ENCODE measurements at regions not wholly inside any gene's neighbourhood (a gene's known extent, or its start where the extent isn't known, plus 50 kb on each side); places are given as distances from the start of the nearest gene placed in this dataset.

GRCh38 chr10:106508950-106509349, 655.6 kb downstream of the SORCS1 start:
- WGBS, 3 donors, result 92 to 97% (median 96%) methylated on average over 1 of the region's 1 CpG
- no peaks in the 10 kb centered on the region for H3K36me3 ChIP-seq (ENCODE audit: insufficient read depth in 1 of 2, low read depth in 1 of 2)
- DNase-seq (no peak), ATAC-seq (no peak)
- H3K9me3 ChIP-seq, result no peaks in the 10 kb centered on the region
- H3K4me3 ChIP-seq, result no peak overlapping the region
- intact Hi-C loops (cut with DNase I), result no loop called here
- H3K4me1 ChIP-seq, result no peaks in the 10 kb centered on the region
- no peaks in the 10 kb centered on the region for H3K27me3 ChIP-seq (ENCODE audit: insufficient read depth in 3 of 3, low read length in 2 of 3)
- no peak overlapping the region for H3K27ac ChIP-seq
- TF ChIP-seq CTCF (IDR thresholded peaks at IDR 0.05), result no peak

- intact Hi-C loops (cut with DNase I), result no loop called here
- Histone ChIP-seq H3K4me1 (no peaks in the 10 kb centered on the region), H3K27ac (no peak overlapping the region), H3K4me3 (no peak overlapping the region), H3K36me3 (ENCODE audit: insufficient read depth in 1 of 2, low read depth in 1 of 2) (no peaks in the 10 kb centered on the region), H3K27me3 (ENCODE audit: insufficient read depth in 3 of 3, low read length in 2 of 3) (no peaks in the 10 kb centered on the region), H3K9me3 (no peaks in the 10 kb centered on the region)
- ATAC-seq, result no peak
- no peak for TF ChIP-seq CTCF (IDR thresholded peaks at IDR 0.05)
- 81 to 83% (median 82%) methylated on average over 6 of the region's 6 CpGs for WGBS, 3 donors
- DNase-seq, result no peak
These were observed 657.8 kb downstream of the SORCS1 start for GRCh38 chr10:106506526-106507283.

- TF ChIP-seq CTCF (IDR thresholded peaks at IDR 0.05), result no peak
- WGBS, 3 donors, result 30 to 48% (median 36%) methylated on average over 5 to 6 of the region's 6 CpGs
- intact Hi-C loops (cut with DNase I), result no loop called here
- Histone ChIP-seq H3K4me1 (no peaks in the 10 kb centered on the region), H3K27ac (no peak overlapping the region), H3K27me3 (ENCODE audit: insufficient read depth in 3 of 3, low read length in 2 of 3) (no peaks in the 10 kb centered on the region), H3K9me3 (no peaks in the 10 kb centered on the region), H3K36me3 (ENCODE audit: insufficient read depth in 1 of 2, low read depth in 1 of 2) (no peaks in the 10 kb centered on the region), H3K4me3 (no peak overlapping the region)
- ATAC-seq (no peak), DNase-seq (no peak)
These were observed 660.0 kb downstream of the SORCS1 start for GRCh38 chr10:106504536-106504935.

- WGBS, 3 donors, result 41 to 54% (median 43%) methylated on average over 2 of the region's 2 CpGs
- no peak for TF ChIP-seq CTCF (IDR thresholded peaks at IDR 0.05)
- Histone ChIP-seq H3K4me3 (no peak overlapping the region), H3K27me3 (ENCODE audit: insufficient read depth in 3 of 3, low read length in 2 of 3) (no peaks in the 10 kb centered on the region), H3K4me1 (no peaks in the 10 kb centered on the region), H3K36me3 (ENCODE audit: insufficient read depth in 1 of 2, low read depth in 1 of 2) (no peaks in the 10 kb centered on the region), H3K9me3 (no peaks in the 10 kb centered on the region), H3K27ac (no peak overlapping the region)
- intact Hi-C loops (cut with DNase I), result no loop called here
- no peak for DNase-seq
- no peak for ATAC-seq
These were observed 661.9 kb downstream of the SORCS1 start for GRCh38 chr10:106502641-106503040.

Data from psoas muscle (tissue), 7 donors.